GM12874 (cell line): ENCODE measurements at regions not wholly inside any gene's neighbourhood (a gene's known extent, or its start where the extent isn't known, plus 50 kb on each side); places are given as distances from the start of the nearest gene placed in this dataset.

Experiments
- CTCF ChIP-seq: IDR thresholded peaks from 2 replicates; pipeline ENCODE4 v1.5.1; 2011; ENCODE audit warnings: low read depth, mild to moderate bottlenecking, control low read depth, low read length, moderate library complexity; ENCODE audit not compliant: insufficient read depth

GRCh38 chr17:79455636-79456035, 155.2 kb downstream of the RBFOX3 start:
- no peak for TF ChIP-seq CTCF

GRCh38 chr17:79454826-79455225, 156.0 kb downstream of the RBFOX3 start:
- TF ChIP-seq CTCF = no peak

- TF ChIP-seq CTCF = no peak
These were observed 157.4 kb downstream of the RBFOX3 start for GRCh38 chr17:79453481-79453880.

- no peak for TF ChIP-seq CTCF
These were observed 158.1 kb downstream of the RBFOX3 start for GRCh38 chr17:79452706-79453105.

GRCh38 chr17:79451167-79451566, 159.7 kb downstream of the RBFOX3 start:
- no peak for TF ChIP-seq CTCF

GRCh38 chr17:79446399-79447009, 164.3 kb downstream of the RBFOX3 start:
- TF ChIP-seq CTCF = no peak

- no peak for TF ChIP-seq CTCF
These were observed 166.7 kb downstream of the RBFOX3 start for GRCh38 chr17:79444198-79444597.
